ENCODE measurements at regions not wholly inside any gene's neighbourhood (a gene's known extent, or its start where the extent isn't known, plus 50 kb on each side); places are given as distances from the start of the nearest gene placed in this dataset.

- Histone ChIP-seq H3K4me1 (ENCODE audit: insufficient read depth, low read length, poor library complexity, severe bottlenecking) (no peaks in the 10 kb centered on the region), H3K4me3 (ENCODE audit: low read depth, low read length, poor library complexity, severe bottlenecking) (no peak overlapping the region), H3K9me3 (ENCODE audit: low read depth, low read length, poor library complexity, severe bottlenecking) (no peaks in the 10 kb centered on the region), H3K27ac (ENCODE audit: low read depth, low read length, poor library complexity, severe bottlenecking) (no peak overlapping the region), H3K36me3 (ENCODE audit: insufficient read depth, low read length, poor library complexity, severe bottlenecking) (no peaks in the 10 kb centered on the region), H3K27me3 (replicated peaks; ENCODE audit: insufficient read depth, low read depth, low read length, poor library complexity) (no peaks in the 10 kb centered on the region)
- no peak for DNase-seq (ENCODE audit: low spot score)
- CTCF ChIA-PET, result no interaction called here
- POLR2A ChIA-PET (ENCODE audit: low non-redundant PET), result no interaction called here
- no TSS peak for BruUV-seq (replicated peaks)
- TF ChIP-seq EZH2 (IDR thresholded peaks at IDR 0.05; ENCODE audit: borderline replicate concordance, low read depth, low read length, poor library complexity, severe bottlenecking), result no peak
- TF ChIP-seq CTCF (conservative IDR thresholded peaks at IDR 0.05; ENCODE audit: low read depth, low read length), result no peak
- intact Hi-C loops (cut with micrococcal nuclease; ENCODE audit: unreplicated experiment), result no loop called here
These were observed 78.3 kb upstream of the SLC16A7 start for GRCh38 chr12:59517522-59517921.

- no peak overlapping the region for H3K27ac ChIP-seq (ENCODE audit: low read depth, low read length, poor library complexity, severe bottlenecking)
- POLR2A ChIA-PET (ENCODE audit: low non-redundant PET), result no interaction called here
- no peak overlapping the region for H3K4me3 ChIP-seq (ENCODE audit: low read depth, low read length, poor library complexity, severe bottlenecking)
- H3K27me3 ChIP-seq (replicated peaks; ENCODE audit: insufficient read depth, low read depth, low read length, poor library complexity), result no peaks in the 10 kb centered on the region
- no peak for DNase-seq (ENCODE audit: low spot score)
- no peaks in the 10 kb centered on the region for H3K9me3 ChIP-seq (ENCODE audit: low read depth, low read length, poor library complexity, severe bottlenecking)
- TF ChIP-seq CTCF (conservative IDR thresholded peaks at IDR 0.05; ENCODE audit: low read depth, low read length) (no peak), EZH2 (IDR thresholded peaks at IDR 0.05; ENCODE audit: borderline replicate concordance, low read depth, low read length, poor library complexity, severe bottlenecking) (no peak)
- BruUV-seq (replicated peaks), result no TSS peak
- CTCF ChIA-PET, result no interaction called here
- no peaks in the 10 kb centered on the region for H3K4me1 ChIP-seq (ENCODE audit: insufficient read depth, low read length, poor library complexity, severe bottlenecking)
- no peaks in the 10 kb centered on the region for H3K36me3 ChIP-seq (ENCODE audit: insufficient read depth, low read length, poor library complexity, severe bottlenecking)
- intact Hi-C loops (cut with micrococcal nuclease; ENCODE audit: unreplicated experiment), result no loop called here
These were observed 94.9 kb upstream of the SLC16A7 start for GRCh38 chr12:59500915-59501314.

GRCh38 chr12:59500335-59500734 lies 95.5 kb upstream of the SLC16A7 start:
- H3K27ac ChIP-seq (ENCODE audit: low read depth, low read length, poor library complexity, severe bottlenecking), result no peak overlapping the region
- DNase-seq (ENCODE audit: low spot score), result no peak
- no peak for TF ChIP-seq EZH2 (IDR thresholded peaks at IDR 0.05; ENCODE audit: borderline replicate concordance, low read depth, low read length, poor library complexity, severe bottlenecking)
- TF ChIP-seq CTCF (conservative IDR thresholded peaks at IDR 0.05; ENCODE audit: low read depth, low read length), result no peak
- no peaks in the 10 kb centered on the region for H3K27me3 ChIP-seq (replicated peaks; ENCODE audit: insufficient read depth, low read depth, low read length, poor library complexity)
- BruUV-seq (replicated peaks), result no TSS peak
- H3K9me3 ChIP-seq (ENCODE audit: low read depth, low read length, poor library complexity, severe bottlenecking), result no peaks in the 10 kb centered on the region
- intact Hi-C loops (cut with micrococcal nuclease; ENCODE audit: unreplicated experiment), result no loop called here
- ChIA-PET POLR2A (ENCODE audit: low non-redundant PET) (no interaction called here), CTCF (no interaction called here)
- no peak overlapping the region for H3K4me3 ChIP-seq (ENCODE audit: low read depth, low read length, poor library complexity, severe bottlenecking)
- H3K4me1 ChIP-seq (ENCODE audit: insufficient read depth, low read length, poor library complexity, severe bottlenecking), result no peaks in the 10 kb centered on the region
- H3K36me3 ChIP-seq (ENCODE audit: insufficient read depth, low read length, poor library complexity, severe bottlenecking), result no peaks in the 10 kb centered on the region
